T-helper 2 cell (primary cell): ENCODE measurements at regions not wholly inside any gene's neighbourhood (a gene's known extent, or its start where the extent isn't known, plus 50 kb on each side); places are given as distances from the start of the nearest gene placed in this dataset.
"Not testable (repeated sequence)": the region's sequence is repeated elsewhere in the genome, so short reads cannot be mapped to it uniquely, and the experiment has no call there.

Source experiments
- DNase-seq, 5 experiments: peaks; one replicate each; pipeline versions ENCODE4 v3.0.0 to v3.0.0-alpha.2; 2012 to 2022

- DNase-seq: no peak
Observed at GRCh38 chr3:127413318-127413673, 125.5 kb upstream of the PRR20G start.

GRCh38 chr3:127412578-127413317 lies 124.9 kb upstream of the PRR20G start:
- no peak for DNase-seq

GRCh38 chr3:127411875-127412274 lies 124.0 kb upstream of the PRR20G start:
- DNase-seq: not testable (repeated sequence)

GRCh38 chr3:127411083-127411727 lies 123.4 kb upstream of the PRR20G start:
- DNase-seq: no peak

GRCh38 chr3:127410678-127411077 lies 122.8 kb upstream of the PRR20G start:
- DNase-seq: no peak

- no peak for DNase-seq
Observed at GRCh38 chr3:127410137-127410488, 122.3 kb upstream of the PRR20G start.

GRCh38 chr3:127409421-127410136 lies 121.7 kb upstream of the PRR20G start:
- DNase-seq: no peak

GRCh38 chr3:127408684-127409420 lies 121.0 kb upstream of the PRR20G start:
- no peak for DNase-seq

GRCh38 chr3:127408022-127408683 lies 120.3 kb upstream of the PRR20G start:
- DNase-seq: no peak

GRCh38 chr3:127407026-127407939 lies 119.4 kb upstream of the PRR20G start:
- no peak for DNase-seq

GRCh38 chr3:127406309-127407025 lies 118.6 kb upstream of the PRR20G start:
- peak in 1 of 5 experiments; percentile 10 for DNase-seq

GRCh38 chr3:127405791-127406190 lies 117.9 kb upstream of the PRR20G start:
- no peak for DNase-seq

GRCh38 chr3:127405010-127405598 lies 117.3 kb upstream of the PRR20G start:
- no peak for DNase-seq

- no peak for DNase-seq
Observed at GRCh38 chr3:127404221-127405009, 116.6 kb upstream of the PRR20G start.

GRCh38 chr3:127403795-127404194 lies 115.9 kb upstream of the PRR20G start:
- DNase-seq: no peak

GRCh38 chr3:127399154-127399553 lies 111.3 kb upstream of the PRR20G start:
- DNase-seq: no peak

GRCh38 chr3:127396473-127396872 lies 108.6 kb upstream of the PRR20G start:
- no peak for DNase-seq

GRCh38 chr3:127395663-127396355 lies 108.0 kb upstream of the PRR20G start:
- DNase-seq: no peak
